Astrocyte of the cerebellum (primary cell): ENCODE measurements at regions not wholly inside any gene's neighbourhood (a gene's known extent, or its start where the extent isn't known, plus 50 kb on each side); places are given as distances from the start of the nearest gene placed in this dataset.
"Not testable (repeated sequence)": the region's sequence is repeated elsewhere in the genome, so short reads cannot be mapped to it uniquely, and the experiment has no call there.

Experiments used
- DNase-seq: peaks from one replicate; pipeline ENCODE4 v3.0.0-alpha.2; 2011; ENCODE audit warnings: low read depth
- H3K4me3 ChIP-seq: 2 replicates; pipeline ENCODE4 v1.5.1; 2011; ENCODE audit warnings: mild to moderate bottlenecking, low read depth, low read length, moderate library complexity
- CTCF ChIP-seq: IDR thresholded peaks from 2 replicates; pipeline ENCODE4 v1.5.1; 2012; ENCODE audit warnings: low read length, low read depth, moderate library complexity, mild to moderate bottlenecking; ENCODE audit errors: missing control alignments
- in situ Hi-C: cut with HindIII; loops from 2 replicates; pipeline ENCODE4 v1.10.0; 2017; ENCODE audit warnings: low sequenced_read_pairs

GRCh38 chr2:118582058-118582457 lies 265.4 kb downstream of the EN1 start:
- TF ChIP-seq CTCF, result no peak
- DNase-seq, result no peak
- no peak overlapping the region for H3K4me3 ChIP-seq
- in situ Hi-C loops, result no loop called here

- no peak for TF ChIP-seq CTCF
- in situ Hi-C loops, result no loop called here
- no peak overlapping the region for H3K4me3 ChIP-seq
- no peak for DNase-seq
These were observed 266.8 kb downstream of the EN1 start for GRCh38 chr2:118580651-118581050.

DNA sequence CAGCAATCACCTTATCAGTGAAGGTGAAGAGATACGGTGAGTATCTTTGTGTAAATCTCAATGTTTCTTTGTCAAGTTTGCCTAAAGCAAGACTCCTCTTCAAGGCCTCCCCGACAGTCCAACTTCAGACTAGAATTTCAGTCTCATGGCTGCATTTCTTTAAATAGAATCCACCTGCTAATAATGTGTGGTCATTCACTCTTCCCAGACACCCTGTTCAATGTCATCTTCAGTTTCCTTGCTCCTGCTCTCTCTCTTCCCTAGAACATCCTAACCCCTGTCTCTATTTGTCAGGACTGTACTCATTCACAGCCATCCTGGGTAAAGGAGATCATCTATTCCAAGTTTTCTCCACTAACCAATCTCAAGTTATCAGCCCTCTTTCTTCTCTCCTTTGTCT lies 267.3 kb downstream of the EN1 start:
- no peak overlapping the region for H3K4me3 ChIP-seq
- TF ChIP-seq CTCF, result no peak
- DNase-seq, result no peak
- in situ Hi-C loops, result no loop called here

- no peak for TF ChIP-seq CTCF
- H3K4me3 ChIP-seq, result no peak overlapping the region
- no peak for DNase-seq
- in situ Hi-C loops, result no loop called here
These were observed 270.2 kb downstream of the EN1 start for GRCh38 chr2:118577202-118577601.

- DNase-seq, result peak; percentile 24
- no peak for TF ChIP-seq CTCF
- in situ Hi-C loops, result no loop called here
- no peak overlapping the region for H3K4me3 ChIP-seq
These were observed 271.2 kb downstream of the EN1 start for GRCh38 chr2:118576109-118576855.

DNA sequence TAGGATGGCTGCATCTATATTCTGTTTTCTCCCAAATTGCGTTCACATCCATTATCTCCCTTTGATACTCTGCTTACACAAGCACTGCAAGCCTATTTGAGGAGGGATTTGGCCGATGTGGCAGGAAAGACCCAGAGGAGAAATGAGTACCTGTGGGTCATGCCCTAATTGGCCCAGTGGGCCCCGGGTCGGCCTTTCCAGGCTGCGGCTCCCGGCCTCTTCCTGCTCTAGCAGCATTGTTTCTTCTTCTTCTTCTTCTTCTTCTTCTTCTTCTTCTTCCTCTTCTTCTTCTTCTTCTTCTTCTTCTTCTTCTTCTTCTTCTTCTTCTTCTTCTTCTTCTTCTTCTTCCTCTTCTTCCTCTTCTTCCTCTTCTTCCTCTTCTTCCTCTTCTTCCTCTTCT lies 275.1 kb downstream of the EN1 start:
- H3K4me3 ChIP-seq, DNase-seq, in situ Hi-C loops: not testable (repeated sequence)

- TF ChIP-seq CTCF, result no peak
- no peak for DNase-seq
These were observed 277.4 kb downstream of the EN1 start for GRCh38 chr2:118569876-118570535.

More at GRCh38 chr2:118569876-118570535, 277.4 kb downstream of the EN1 start:
- H3K4me3 ChIP-seq, result no peak overlapping the region
- in situ Hi-C loops, result no loop called here
